Caco-2 (cell line): ENCODE measurements at regions not wholly inside any gene's neighbourhood (a gene's known extent, or its start where the extent isn't known, plus 50 kb on each side); places are given as distances from the start of the nearest gene placed in this dataset.

Source experiments
- BruUV-seq: library from RNA; stranded (reverse); fragments of 400-500 nt; replicated peaks from 2 replicates; lab custom pipeline; 2021; lab: Mats Ljungman, UMichigan
- CTCF ChIA-PET: fragments of 300-600 bp; sonication (Branson Sonifier 250); formaldehyde crosslinking; loops from one replicate; lab custom pipeline; 2022; ENCODE audit warnings: antibody characterized with exemption; lab: Charles Lee
- POLR2A ChIA-PET: fragments of 300-600 bp; sonication (Branson Sonifier 250); formaldehyde crosslinking; loops from one replicate; lab custom pipeline; 2022; ENCODE audit warnings: antibody characterized with exemption; lab: Charles Lee
- DNase-seq, 2 experiments: peaks; one replicate each; pipeline versions ENCODE4 v3.0.0 to v3.0.0-alpha.2; 2020 to 2022
- H3K27me3 ChIP-seq: replicated peaks from 2 replicates; pipeline ENCODE4 v1.6.0; 2011; ENCODE audit warnings: low read length; ENCODE audit not compliant: control insufficient read depth, insufficient read depth
- H3K36me3 ChIP-seq: 2 replicates; pipeline ENCODE4 v1.5.1; 2011; ENCODE audit warnings: low read length; ENCODE audit not compliant: control insufficient read depth, insufficient read depth
- H3K4me1 ChIP-seq: fragments of 250-450 bp; sonication (Bioruptor Pico); 2 replicates; pipeline ENCODE4 v1.5.1; 2020; ENCODE audit warnings: mild to moderate bottlenecking
- H3K4me3 ChIP-seq: 2 replicates; pipeline ENCODE4 v1.5.1; 2011; ENCODE audit warnings: low read depth, mild to moderate bottlenecking, control low read depth, low read length
- H3K9me3 ChIP-seq: fragments of 250-450 bp; sonication (Bioruptor Pico); 2 replicates; pipeline ENCODE4 v1.5.1; 2020; ENCODE audit warnings: mild to moderate bottlenecking, moderate library complexity
- H3K27ac Mint-ChIP-seq: one replicate; pipeline ENCODE4 v1.8.0; 2022; ENCODE audit warnings: mixed read lengths; ENCODE audit not compliant: unreplicated experiment
- H3K27me3 Mint-ChIP-seq: one replicate; pipeline ENCODE4 v1.8.0; 2022; ENCODE audit warnings: mixed read lengths; ENCODE audit not compliant: insufficient read depth, unreplicated experiment
- H3K36me3 Mint-ChIP-seq: one replicate; pipeline ENCODE4 v1.8.0; 2022; ENCODE audit warnings: mild to moderate bottlenecking, mixed read lengths; ENCODE audit not compliant: insufficient read depth, unreplicated experiment
- H3K4me1 Mint-ChIP-seq: one replicate; pipeline ENCODE4 v1.8.0; 2022; ENCODE audit warnings: low read depth, mixed read lengths; ENCODE audit not compliant: unreplicated experiment
- H3K4me3 Mint-ChIP-seq: one replicate; pipeline ENCODE4 v1.8.0; 2022; ENCODE audit warnings: mild to moderate bottlenecking, moderate library complexity, mixed read lengths; ENCODE audit not compliant: unreplicated experiment
- H3K9me3 Mint-ChIP-seq: one replicate; pipeline ENCODE4 v1.8.0; 2022; ENCODE audit warnings: mixed read lengths; ENCODE audit not compliant: unreplicated experiment
- intact Hi-C: fragments of 100-400 bp; cut with micrococcal nuclease; formaldehyde crosslinking; loops from one replicate; pipeline ENCODE4 v1.10.0; 2022; ENCODE audit not compliant: unreplicated experiment
- TF ChIP-seq, protein P1 (sequence below), 2 experiments: fragments of 200-600 bp in 1 of 2; IDR thresholded peaks; 1 replicate in 1 of 2; 2 replicates in 1 of 2; pipeline versions ENCODE4 v1.5.1 to v1.8.0; 2011 to 2022; ENCODE audit warnings: antibody characterized with exemption in 1 of 2, control low read depth in 1 of 2, inconsistent platforms in 1 of 2, low read depth in 1 of 2, low read length in 1 of 2, mild to moderate bottlenecking in 1 of 2, moderate library complexity in 1 of 2; ENCODE audit not compliant: insufficient read depth in 1 of 2, severe bottlenecking in 1 of 2, unreplicated experiment in 1 of 2

DNA sequence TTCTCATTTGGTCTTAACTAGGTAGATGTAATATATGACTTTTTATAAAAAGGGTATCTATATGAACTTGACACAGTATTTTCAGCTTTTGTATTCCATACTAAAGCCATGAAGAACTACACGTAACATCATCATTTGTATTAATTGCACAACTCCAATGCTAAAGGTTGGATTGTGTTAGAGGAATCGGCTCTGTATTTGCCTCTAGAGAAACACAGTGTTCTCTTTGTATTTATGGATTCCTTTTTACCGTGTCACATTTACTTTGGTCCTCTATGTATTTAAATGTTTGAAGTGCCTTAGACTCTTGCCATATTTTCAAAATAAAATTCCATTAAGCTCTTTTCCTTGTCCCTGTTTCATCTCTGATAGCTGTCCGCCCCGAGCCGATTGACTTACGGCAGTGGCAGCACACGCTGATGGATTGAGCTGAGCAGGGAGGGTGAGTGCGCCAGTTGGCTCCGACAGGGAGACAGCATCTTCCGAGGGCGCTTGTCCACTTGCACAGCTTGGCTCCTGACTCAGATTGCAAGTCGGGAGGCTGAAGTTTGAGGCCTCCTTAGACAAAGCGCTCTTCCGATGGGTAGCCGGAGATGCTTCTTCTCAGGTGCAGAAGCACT lies 95.6 kb upstream of the DMRT1 start:
- Histone ChIP-seq H3K9me3 (no peaks in the 10 kb centered on the region), H3K36me3 (peaks cover 3% of the 10 kb centered on the region), H3K27me3 (no peaks in the 10 kb centered on the region), H3K4me1 (0 out of 2 replicates have a peak, but pooled peaks cover 3% of the 10 kb centered on the region), H3K4me3 (no peak overlapping the region)
- no peak for DNase-seq
- POLR2A ChIA-PET: no interaction called here
- CTCF ChIA-PET: no interaction called here
- Mint-ChIP-seq H3K4me3 (no peak overlapping the region), H3K27me3 (no peaks in the 10 kb centered on the region), H3K36me3 (peaks cover 52% of the 10 kb centered on the region), H3K9me3 (no peaks in the 10 kb centered on the region), H3K27ac (no peak overlapping the region), H3K4me1 (no peaks in the 10 kb centered on the region)
- TF ChIP-seq, protein P1, sequence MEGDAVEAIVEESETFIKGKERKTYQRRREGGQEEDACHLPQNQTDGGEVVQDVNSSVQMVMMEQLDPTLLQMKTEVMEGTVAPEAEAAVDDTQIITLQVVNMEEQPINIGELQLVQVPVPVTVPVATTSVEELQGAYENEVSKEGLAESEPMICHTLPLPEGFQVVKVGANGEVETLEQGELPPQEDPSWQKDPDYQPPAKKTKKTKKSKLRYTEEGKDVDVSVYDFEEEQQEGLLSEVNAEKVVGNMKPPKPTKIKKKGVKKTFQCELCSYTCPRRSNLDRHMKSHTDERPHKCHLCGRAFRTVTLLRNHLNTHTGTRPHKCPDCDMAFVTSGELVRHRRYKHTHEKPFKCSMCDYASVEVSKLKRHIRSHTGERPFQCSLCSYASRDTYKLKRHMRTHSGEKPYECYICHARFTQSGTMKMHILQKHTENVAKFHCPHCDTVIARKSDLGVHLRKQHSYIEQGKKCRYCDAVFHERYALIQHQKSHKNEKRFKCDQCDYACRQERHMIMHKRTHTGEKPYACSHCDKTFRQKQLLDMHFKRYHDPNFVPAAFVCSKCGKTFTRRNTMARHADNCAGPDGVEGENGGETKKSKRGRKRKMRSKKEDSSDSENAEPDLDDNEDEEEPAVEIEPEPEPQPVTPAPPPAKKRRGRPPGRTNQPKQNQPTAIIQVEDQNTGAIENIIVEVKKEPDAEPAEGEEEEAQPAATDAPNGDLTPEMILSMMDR (IDR thresholded peaks at IDR 0.05; ENCODE audit: insufficient read depth in 1 of 2, low read depth in 1 of 2, low read length in 1 of 2, severe bottlenecking in 1 of 2, unreplicated experiment in 1 of 2): no peak
- BruUV-seq: no TSS peak
- intact Hi-C loops: no loop called here

DNA sequence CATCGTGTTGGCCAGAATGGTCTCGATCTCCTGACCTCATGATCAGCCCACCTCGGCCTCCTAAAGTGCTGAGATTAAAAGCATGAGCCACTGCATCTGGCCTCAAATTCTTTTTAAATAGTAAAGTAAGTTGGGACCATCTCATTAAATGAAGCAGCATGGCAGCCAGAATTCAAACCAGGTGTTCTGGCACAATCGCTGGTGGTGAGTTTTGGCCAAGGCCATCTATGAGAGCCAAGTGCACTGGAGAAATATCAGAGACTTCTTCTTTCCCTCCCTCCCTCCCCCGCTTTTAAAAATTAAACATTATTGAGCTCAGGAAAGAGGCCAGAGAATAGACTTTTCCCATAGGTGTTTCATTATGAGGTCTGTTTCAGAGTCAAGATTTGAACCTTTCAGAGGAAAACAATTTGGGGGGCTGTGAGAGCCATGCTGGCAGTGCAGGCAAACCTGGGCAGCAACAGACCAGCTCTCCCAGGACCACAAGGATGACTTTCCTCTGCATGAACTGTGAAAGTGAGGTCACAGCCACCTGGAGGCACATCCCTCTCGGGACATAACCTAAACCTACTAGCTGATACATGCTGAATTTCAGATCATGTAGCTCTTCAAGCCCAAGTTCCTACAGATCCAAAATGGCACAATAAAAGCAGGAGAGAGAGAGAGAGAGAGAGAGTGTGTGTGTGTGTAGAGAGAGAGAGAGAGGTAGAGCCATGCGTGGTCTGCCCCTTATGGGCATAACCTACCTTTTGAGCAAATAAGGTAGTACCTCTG lies 94.6 kb upstream of the DMRT1 start:
- no peaks in the 10 kb centered on the region for H3K27me3 Mint-ChIP-seq
- H3K9me3 Mint-ChIP-seq: no peaks in the 10 kb centered on the region
- DNase-seq: no peak
- CTCF ChIA-PET: no interaction called here
- 0 out of 2 replicates have a peak, but pooled peaks cover 4% of the 10 kb centered on the region for H3K4me1 ChIP-seq
- H3K27me3 ChIP-seq: no peaks in the 10 kb centered on the region
- peaks cover 42% of the 10 kb centered on the region for H3K36me3 Mint-ChIP-seq
- no peaks in the 10 kb centered on the region for H3K4me1 Mint-ChIP-seq
- POLR2A ChIA-PET: no interaction called here
- no peak overlapping the region for H3K27ac Mint-ChIP-seq
- intact Hi-C loops: no loop called here
- H3K9me3 ChIP-seq: no peaks in the 10 kb centered on the region
- no peak overlapping the region for H3K4me3 Mint-ChIP-seq
- peaks cover under 1% of the 10 kb centered on the region for H3K36me3 ChIP-seq
- BruUV-seq: no TSS peak
- TF ChIP-seq, protein P1 (IDR thresholded peaks at IDR 0.05; ENCODE audit: insufficient read depth in 1 of 2, low read depth in 1 of 2, low read length in 1 of 2, severe bottlenecking in 1 of 2, unreplicated experiment in 1 of 2): no peak
- H3K4me3 ChIP-seq: no peak overlapping the region

DNA sequence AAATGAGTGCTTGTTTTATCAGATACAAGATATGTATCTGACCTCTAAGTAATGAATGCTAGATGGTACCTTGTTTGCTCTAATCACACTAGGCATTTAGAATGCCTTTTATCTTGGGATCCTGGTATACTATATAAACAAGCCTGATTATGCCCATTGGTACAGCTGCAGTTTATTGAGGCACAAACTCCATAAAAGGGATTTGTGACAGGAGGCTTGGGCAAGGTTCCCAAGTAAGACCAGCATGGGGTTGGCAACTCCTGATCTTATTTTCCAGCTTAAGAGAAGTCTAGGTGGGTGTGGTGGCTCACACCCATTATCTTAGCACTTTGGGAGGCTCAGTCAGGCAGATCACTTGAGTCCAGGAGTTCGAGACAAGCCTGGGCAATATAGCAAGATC lies 93.9 kb upstream of the DMRT1 start:
- no peaks in the 10 kb centered on the region for H3K27me3 ChIP-seq
- ChIA-PET CTCF (no interaction called here), POLR2A (no interaction called here)
- H3K4me3 Mint-ChIP-seq: no peak overlapping the region
- no peak overlapping the region for H3K27ac Mint-ChIP-seq
- no TSS peak for BruUV-seq
- DNase-seq: no peak
- TF ChIP-seq, protein P1 (IDR thresholded peaks at IDR 0.05; ENCODE audit: insufficient read depth in 1 of 2, low read depth in 1 of 2, low read length in 1 of 2, severe bottlenecking in 1 of 2, unreplicated experiment in 1 of 2): no peak
- peaks cover 35% of the 10 kb centered on the region for H3K36me3 Mint-ChIP-seq
- H3K27me3 Mint-ChIP-seq: no peaks in the 10 kb centered on the region
- no peaks in the 10 kb centered on the region; the same call in none of the 2 replicates for H3K36me3 ChIP-seq
- 0 out of 2 replicates have a peak, but pooled peaks cover 8% of the 10 kb centered on the region for H3K4me1 ChIP-seq
- H3K9me3 Mint-ChIP-seq: no peaks in the 10 kb centered on the region
- H3K4me1 Mint-ChIP-seq: no peaks in the 10 kb centered on the region
- no peak overlapping the region for H3K4me3 ChIP-seq
- H3K9me3 ChIP-seq: no peaks in the 10 kb centered on the region
- intact Hi-C loops: no loop called here
